Stimulated activated naive B cell treated with anti-CD40 and anti-IgM and Interleukin-4, amounts not matched to agents 10 μg/mL and 1 μg/mL and 100 μg/mL, for 72 hours (primary cell): ENCODE measurements at regions not wholly inside any gene's neighbourhood (a gene's known extent, or its start where the extent isn't known, plus 50 kb on each side); places are given as distances from the start of the nearest gene placed in this dataset.
A peak's percentile ranks its signal among the peaks of the same experiment; 100 is the strongest.
"Not testable (repeated sequence)": the region's sequence is repeated elsewhere in the genome, so short reads cannot be mapped to it uniquely, and the experiment has no call there.

ENCODE experiments used
- ATAC-seq, 2 donors: fragments of 150-1000 bp; cut with Tn5 transposase; replicated peaks; 2 replicates each; pipeline ENCODE4 v1.10.0; 2021; ENCODE audit warnings: moderate library complexity in 1 of 2
- DNase-seq: peaks from one replicate; pipeline ENCODE4 v3.0.0; 2021
- H3K27ac Mint-ChIP-seq: one replicate; pipeline ENCODE4 v1.8.0; 2022; ENCODE audit warnings: mild to moderate bottlenecking, mixed read lengths
- H3K27me3 Mint-ChIP-seq, 2 donors: one replicate each; pipeline ENCODE4 v1.8.0; 2022; ENCODE audit warnings: mixed read lengths in 2 of 2
- H3K36me3 Mint-ChIP-seq, 2 donors: one replicate each; pipeline ENCODE4 v1.8.0; 2022; ENCODE audit warnings: mixed read lengths in 2 of 2, mild to moderate bottlenecking in 1 of 2
- H3K4me1 Mint-ChIP-seq, 2 donors: one replicate each; pipeline ENCODE4 v1.8.0; 2022; ENCODE audit warnings: mixed read lengths in 2 of 2, mild to moderate bottlenecking in 1 of 2
- H3K4me3 Mint-ChIP-seq, 2 donors: one replicate each; pipeline ENCODE4 v1.8.0; 2022; ENCODE audit warnings: mild to moderate bottlenecking in 2 of 2, mixed read lengths in 2 of 2, moderate library complexity in 1 of 2
- H3K9me3 Mint-ChIP-seq, 2 donors: one replicate each; pipeline ENCODE4 v1.8.0; 2022; ENCODE audit warnings: mixed read lengths in 2 of 2, mild to moderate bottlenecking in 1 of 2

DNA sequence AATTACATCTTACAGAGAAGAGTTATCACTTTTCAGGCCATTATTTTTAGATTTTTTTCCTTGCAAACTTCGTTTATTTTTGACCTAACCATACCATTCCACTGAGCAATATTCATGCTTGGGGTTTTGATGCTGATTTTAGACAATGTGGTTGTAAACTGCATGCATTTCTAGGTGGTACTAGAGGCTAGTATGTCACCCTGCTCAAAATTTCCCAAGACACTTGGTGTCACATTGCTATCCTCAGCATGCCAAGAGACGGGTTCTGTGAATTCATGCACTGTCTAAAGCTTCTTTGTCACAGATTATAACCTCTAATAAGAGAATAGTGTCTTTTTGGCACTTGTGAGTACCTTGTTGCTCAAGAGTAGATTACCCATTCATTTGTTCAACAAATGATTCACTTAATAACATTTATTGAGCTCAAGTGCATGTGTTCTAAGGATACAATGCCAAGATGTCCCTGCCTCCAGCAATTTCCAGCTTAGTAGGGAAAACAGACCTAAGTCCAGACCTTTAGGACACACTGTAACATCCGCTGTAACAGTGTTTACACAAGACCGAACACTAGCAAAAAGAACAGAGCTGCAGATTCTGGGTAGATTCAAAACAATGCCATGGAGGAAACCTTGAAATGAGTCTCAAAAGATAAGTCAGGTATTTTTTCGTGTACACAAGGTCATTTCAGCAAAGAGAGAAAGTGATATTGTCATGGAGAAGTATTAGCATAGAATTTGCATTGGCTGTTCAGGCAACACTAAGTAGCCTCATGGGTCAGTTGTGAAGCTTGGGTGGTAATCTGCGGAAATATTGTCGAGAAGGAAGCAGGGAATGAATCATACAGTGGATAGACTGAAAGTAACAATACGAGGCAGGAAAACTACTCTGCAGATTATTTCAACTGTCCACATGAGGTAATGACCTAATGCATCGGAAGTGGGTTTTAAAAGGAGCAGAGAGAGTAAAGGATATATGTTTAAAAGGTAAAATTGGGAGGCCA, 515.1 kb upstream of the ZFP42 start:
- ATAC-seq (no peak), DNase-seq (no peak)
- Mint-ChIP-seq H3K9me3 (peaks cover 6 to 8% of the 10 kb centered on the region in 2 donors), H3K27me3 (no peaks in the 10 kb centered on the region), H3K36me3 (no peaks in the 10 kb centered on the region), H3K4me3 (no peak overlapping the region), H3K27ac (no peak overlapping the region), H3K4me1 (no peaks in the 10 kb centered on the region)

DNA sequence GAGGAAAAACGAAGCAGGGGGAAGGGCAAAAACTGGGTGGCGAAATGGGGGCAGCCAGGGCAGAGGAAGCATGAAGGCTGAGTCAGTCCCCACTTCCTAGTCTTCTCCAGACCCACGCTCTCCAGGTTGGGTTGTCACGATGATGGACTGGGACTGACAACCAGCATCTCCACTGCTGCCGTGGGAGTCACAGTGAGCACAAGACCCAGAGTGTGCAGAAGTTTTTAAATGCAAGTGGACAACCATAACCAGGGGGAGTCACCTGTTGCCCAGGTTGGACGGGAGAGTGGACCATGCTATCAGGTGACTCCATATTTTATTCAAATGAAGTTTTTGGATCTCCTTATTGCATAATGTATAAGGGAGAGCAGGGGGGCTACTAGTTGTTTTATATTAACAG, 511.4 kb upstream of the ZFP42 start:
- no peaks in the 10 kb centered on the region for H3K4me1 Mint-ChIP-seq

DNA sequence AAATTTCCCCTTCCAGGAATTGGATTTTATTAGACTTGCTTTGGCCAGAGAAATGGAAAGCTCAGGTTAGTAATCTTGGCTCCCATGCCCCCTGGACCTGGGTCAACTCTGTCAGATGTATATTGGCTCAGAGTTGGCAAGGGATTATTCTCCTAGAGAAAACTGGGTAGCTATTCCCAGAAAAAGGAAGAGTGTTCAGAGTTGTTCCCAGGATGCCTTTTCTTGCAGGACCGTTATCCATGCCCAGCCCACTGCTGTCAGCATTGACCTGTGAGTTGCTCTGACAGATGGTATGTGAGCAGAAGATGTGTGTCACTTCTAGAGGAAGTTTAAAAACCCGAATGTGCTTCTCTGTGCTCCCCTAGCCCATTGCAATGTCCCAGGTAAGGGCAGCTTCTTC, 509.9 kb upstream of the ZFP42 start:
- DNase-seq (no peak), ATAC-seq (no peak)
- no peak overlapping the region for H3K27ac Mint-ChIP-seq
- H3K36me3 Mint-ChIP-seq: no peaks in the 10 kb centered on the region
- no peaks in the 10 kb centered on the region for H3K27me3 Mint-ChIP-seq
- peaks cover 8 to 13% of the 10 kb centered on the region in 2 donors for H3K9me3 Mint-ChIP-seq
- H3K4me3 Mint-ChIP-seq: no peak overlapping the region
- H3K4me1 Mint-ChIP-seq: no peaks in the 10 kb centered on the region

More for the DNA sequence above, 511.4 kb upstream of the ZFP42 start:
- DNase-seq: no peak
- ATAC-seq: no peak
- Mint-ChIP-seq H3K4me3 (no peak overlapping the region), H3K27ac (no peak overlapping the region), H3K27me3 (no peaks in the 10 kb centered on the region), H3K9me3 (peaks cover 8 to 14% of the 10 kb centered on the region in 2 donors), H3K36me3 (no peaks in the 10 kb centered on the region)

DNA sequence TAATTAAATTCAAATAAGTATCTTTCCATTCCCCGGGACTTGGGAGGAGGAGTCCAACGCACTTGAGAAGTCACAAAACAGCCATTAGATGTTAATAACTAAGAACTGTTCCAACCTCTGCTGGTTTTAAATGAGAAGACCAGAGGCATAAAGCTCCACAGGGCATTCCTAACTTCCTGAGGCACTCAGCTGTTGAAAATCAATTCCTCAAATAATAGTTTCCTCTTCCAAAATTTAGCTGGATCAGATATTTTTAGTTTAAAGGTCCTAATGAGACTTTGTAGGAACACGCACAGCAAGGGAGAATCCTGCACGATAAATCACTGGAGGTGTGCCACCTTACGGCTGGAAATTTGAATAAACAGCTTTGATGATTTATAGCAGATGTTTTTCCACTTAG, 504.3 kb upstream of the ZFP42 start:
- H3K27ac Mint-ChIP-seq: no peak overlapping the region
- H3K27me3 Mint-ChIP-seq: no peaks in the 10 kb centered on the region
- peaks cover 6 to 16% of the 10 kb centered on the region in 2 donors for H3K9me3 Mint-ChIP-seq
- ATAC-seq: no peak
- no peak overlapping the region for H3K4me3 Mint-ChIP-seq
- no peak for DNase-seq
- no peaks in the 10 kb centered on the region for H3K4me1 Mint-ChIP-seq
- no peaks in the 10 kb centered on the region for H3K36me3 Mint-ChIP-seq

DNA sequence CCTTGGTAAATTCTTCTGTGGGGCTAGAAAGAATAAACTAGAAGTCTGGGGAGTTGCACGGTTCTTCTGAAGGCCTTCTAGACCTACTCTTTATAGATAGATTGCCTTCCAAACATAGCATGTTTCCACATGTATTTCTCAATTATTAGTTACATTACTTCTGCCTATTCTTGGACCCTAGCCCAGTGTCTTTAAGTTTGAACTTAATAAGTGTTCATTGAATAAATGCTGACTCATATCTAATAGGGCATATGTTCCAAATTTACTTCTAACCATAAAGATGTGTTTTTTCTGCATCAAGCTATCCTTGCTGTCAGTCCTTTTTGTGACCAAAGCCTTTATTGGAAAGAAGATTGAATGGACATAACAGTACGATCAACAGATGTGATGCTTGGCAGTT, 503.6 kb upstream of the ZFP42 start:
- Mint-ChIP-seq H3K36me3 (no peaks in the 10 kb centered on the region), H3K4me1 (no peaks in the 10 kb centered on the region), H3K4me3 (no peak overlapping the region), H3K27me3 (no peaks in the 10 kb centered on the region), H3K9me3 (peaks cover 6 to 16% of the 10 kb centered on the region in 2 donors), H3K27ac (no peak overlapping the region)
- ATAC-seq: no peak
- no peak for DNase-seq

DNA sequence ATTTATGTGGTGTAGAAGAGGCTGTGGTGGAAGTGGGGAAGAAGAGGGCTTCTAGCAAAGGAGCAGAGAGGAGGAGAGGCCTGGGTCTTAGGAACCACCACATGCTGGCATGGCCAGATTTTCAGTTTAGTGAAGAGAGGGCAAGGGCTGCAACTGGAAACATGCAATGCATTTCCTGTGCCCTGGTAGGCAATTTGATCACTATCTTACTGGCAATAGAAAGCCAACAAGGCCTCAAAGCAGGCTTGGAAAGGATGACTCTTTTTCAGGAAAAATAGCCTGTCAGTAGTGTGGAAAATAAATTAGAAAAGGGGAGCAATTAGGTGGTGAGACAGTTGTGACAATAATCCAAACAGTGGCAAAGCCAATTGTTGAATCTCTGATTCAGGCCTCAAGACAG, 501.9 kb upstream of the ZFP42 start:
- no peaks in the 10 kb centered on the region for H3K27me3 Mint-ChIP-seq
- H3K27ac Mint-ChIP-seq: no peak overlapping the region
- no peaks in the 10 kb centered on the region for H3K4me1 Mint-ChIP-seq
- H3K36me3 Mint-ChIP-seq: no peaks in the 10 kb centered on the region
- H3K9me3 Mint-ChIP-seq: peaks cover 3 to 11% of the 10 kb centered on the region in 2 donors
- no peak for DNase-seq
- ATAC-seq: no peak
- no peak overlapping the region for H3K4me3 Mint-ChIP-seq

DNA sequence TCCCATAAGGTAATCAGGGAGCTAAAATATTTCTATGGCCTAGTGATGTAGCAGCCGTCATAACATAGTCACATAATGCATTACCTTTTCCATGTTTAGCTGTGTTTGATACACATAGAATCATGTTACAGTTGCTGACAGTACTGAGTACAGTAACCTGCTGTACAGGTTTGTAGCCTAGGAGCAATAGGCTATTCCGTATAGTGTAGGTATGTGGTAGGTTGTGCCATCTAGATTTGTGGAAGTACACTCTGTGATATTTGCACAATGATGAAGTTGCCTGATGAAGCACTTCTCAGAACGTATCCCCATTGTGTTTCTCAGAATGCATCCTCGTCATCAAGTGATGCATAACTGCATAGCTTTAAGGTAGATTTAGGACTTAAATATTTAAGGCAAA, 495.6 kb upstream of the ZFP42 start:
- Mint-ChIP-seq H3K36me3 (no peaks in the 10 kb centered on the region), H3K4me3 (no peak overlapping the region), H3K4me1 (no peaks in the 10 kb centered on the region), H3K9me3 (peaks cover 3 to 5% of the 10 kb centered on the region in 2 donors), H3K27ac (no peak overlapping the region), H3K27me3 (no peaks in the 10 kb centered on the region)
- ATAC-seq (no peak), DNase-seq (no peak)

DNA sequence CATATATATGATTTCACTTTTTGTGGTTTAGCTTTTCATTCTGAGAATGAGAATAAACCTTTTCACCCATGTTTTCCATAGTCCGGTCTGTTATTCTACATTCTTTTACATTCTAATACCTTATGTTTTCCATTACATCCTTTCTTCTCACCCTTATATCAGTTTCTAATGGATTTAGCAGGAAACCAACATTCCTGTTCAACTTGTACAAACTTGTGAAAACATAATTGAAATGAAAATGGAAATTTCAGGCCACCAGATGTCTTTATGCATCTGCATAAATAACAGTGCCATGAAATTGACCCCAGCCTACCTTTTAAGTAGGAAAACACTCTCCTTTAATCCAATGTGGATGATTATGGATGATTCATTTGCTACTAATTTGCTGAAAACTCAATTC, 494.8 kb upstream of the ZFP42 start:
- no peak overlapping the region for H3K4me3 Mint-ChIP-seq
- H3K27me3 Mint-ChIP-seq: no peaks in the 10 kb centered on the region
- H3K4me1 Mint-ChIP-seq: no peaks in the 10 kb centered on the region
- ATAC-seq: no peak
- no peak for DNase-seq
- no peak overlapping the region for H3K27ac Mint-ChIP-seq
- H3K9me3 Mint-ChIP-seq: peaks cover 3% of the 10 kb centered on the region in 2 donors
- H3K36me3 Mint-ChIP-seq: no peaks in the 10 kb centered on the region

DNA sequence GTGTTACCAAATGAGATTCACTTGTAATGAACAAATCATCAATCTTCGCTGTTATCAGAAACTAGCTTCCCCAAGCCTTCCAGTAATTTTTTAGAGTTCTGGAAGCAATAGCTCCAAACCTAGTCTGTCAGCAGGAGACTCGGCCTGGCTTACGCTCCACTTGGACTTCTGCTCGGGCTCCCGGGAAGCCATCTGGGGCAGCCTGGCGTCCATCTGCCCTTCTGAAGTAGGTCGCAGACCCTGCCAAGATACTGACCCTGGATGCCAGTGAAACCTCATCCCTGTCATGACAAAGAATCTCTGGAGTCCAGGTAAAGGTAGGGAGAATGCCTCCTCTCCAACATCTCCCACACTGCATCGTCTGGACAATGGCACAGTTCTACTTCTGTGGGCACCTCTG, 493.8 kb upstream of the ZFP42 start:
- Mint-ChIP-seq H3K9me3 (peaks cover 3 to 4% of the 10 kb centered on the region in 2 donors), H3K4me1 (no peaks in the 10 kb centered on the region), H3K36me3 (no peaks in the 10 kb centered on the region), H3K27ac (no peak overlapping the region), H3K4me3 (no peak overlapping the region), H3K27me3 (no peaks in the 10 kb centered on the region)
- ATAC-seq (no peak), DNase-seq (no peak)

DNA sequence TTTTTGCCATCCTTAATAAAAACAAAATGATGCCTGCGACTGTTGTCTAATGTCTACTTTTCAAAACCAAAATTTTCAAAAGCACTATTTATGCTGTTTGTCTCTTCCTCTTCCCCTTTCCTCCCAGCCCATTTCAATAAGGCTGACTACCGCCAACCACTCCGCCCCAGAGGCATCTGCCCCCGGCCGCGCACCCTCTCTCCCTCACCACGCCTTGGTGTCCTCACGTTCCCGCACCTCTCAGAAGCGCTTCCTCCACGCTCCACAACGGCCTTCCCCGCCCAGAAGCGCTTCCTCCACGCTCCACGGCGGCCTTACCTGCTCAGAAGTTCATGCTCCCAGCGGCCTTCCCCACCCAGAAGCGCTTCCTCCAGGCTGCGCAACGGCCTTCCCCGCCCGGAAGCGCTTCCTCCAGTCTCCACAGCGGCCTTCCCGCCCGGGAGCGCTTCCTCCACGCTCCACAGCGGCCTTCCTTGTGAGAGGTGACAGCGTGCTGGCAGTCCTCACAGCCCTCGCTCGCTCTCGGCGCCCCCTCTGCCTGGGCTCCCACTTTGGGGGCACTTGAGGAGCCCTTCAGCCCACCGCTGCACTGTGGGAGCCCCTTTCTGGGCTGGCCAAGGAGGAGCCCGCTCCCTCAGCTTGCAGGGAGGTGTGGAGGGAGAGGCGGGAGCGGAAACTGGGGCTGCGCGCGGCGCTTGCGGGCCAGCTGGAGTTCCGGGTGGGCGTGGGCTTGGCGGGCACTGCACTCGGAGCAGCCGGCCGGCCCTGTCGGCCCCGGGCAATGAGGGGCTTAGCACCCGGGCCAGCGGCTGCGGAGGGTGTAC, 490.4 kb upstream of the ZFP42 start:
- H3K36me3 Mint-ChIP-seq: no peaks in the 10 kb centered on the region
- DNase-seq: no peak
- H3K9me3 Mint-ChIP-seq: peaks cover 7% of the 10 kb centered on the region in 2 donors
- no peaks in the 10 kb centered on the region for H3K27me3 Mint-ChIP-seq
- no peaks in the 10 kb centered on the region for H3K4me1 Mint-ChIP-seq
- ATAC-seq: no peak
- H3K27ac Mint-ChIP-seq: no peak overlapping the region
- peak overlapping the region; percentile 18 to 56 for H3K4me3 Mint-ChIP-seq

DNA sequence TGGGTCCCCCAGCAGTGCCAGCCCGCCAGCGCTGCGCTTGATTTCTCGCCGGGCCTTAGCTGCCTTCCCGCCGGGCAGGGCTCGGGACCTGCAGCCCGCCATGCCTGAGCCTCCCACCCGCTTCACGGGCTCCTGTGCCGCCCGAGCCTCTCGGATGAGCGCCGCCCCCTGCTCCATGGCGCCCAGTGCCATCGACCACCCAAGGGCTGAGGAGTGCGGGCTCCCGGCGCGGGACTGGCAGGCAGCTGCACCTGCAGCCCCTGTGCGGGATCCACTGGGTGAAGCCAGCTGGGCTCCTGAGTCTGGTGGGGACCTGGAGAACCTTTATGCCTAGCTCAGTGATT, 489.8 kb upstream of the ZFP42 start:
- H3K36me3 Mint-ChIP-seq, H3K9me3 Mint-ChIP-seq, H3K4me1 Mint-ChIP-seq, H3K27me3 Mint-ChIP-seq, H3K27ac Mint-ChIP-seq, DNase-seq, H3K4me3 Mint-ChIP-seq, ATAC-seq: not testable (repeated sequence)

DNA sequence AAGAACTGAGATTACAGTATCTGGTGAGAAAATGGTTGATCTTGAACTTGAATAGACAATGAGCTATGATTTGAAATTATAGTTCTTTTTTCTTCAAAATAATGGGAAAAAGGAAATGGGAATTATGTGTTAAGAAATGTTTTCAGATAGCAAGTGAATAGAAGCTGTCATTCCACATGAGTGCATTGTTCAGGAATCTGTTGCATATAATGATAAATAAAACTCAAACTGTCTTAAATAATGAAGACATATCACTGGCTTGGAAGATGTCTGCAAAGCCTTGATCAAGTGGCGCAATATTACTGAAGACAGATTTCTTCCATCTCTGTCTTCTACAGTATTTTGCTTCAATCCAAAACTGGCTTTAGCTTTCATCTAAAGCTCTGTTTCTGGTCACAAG, 479.3 kb upstream of the ZFP42 start:
- no peak for DNase-seq
- ATAC-seq: no peak
- no peak overlapping the region for H3K4me3 Mint-ChIP-seq
- H3K4me1 Mint-ChIP-seq: no peaks in the 10 kb centered on the region
- H3K27me3 Mint-ChIP-seq: no peaks in the 10 kb centered on the region
- peaks cover 5 to 6% of the 10 kb centered on the region in 2 donors for H3K9me3 Mint-ChIP-seq
- no peak overlapping the region for H3K27ac Mint-ChIP-seq
- no peaks in the 10 kb centered on the region for H3K36me3 Mint-ChIP-seq

DNA sequence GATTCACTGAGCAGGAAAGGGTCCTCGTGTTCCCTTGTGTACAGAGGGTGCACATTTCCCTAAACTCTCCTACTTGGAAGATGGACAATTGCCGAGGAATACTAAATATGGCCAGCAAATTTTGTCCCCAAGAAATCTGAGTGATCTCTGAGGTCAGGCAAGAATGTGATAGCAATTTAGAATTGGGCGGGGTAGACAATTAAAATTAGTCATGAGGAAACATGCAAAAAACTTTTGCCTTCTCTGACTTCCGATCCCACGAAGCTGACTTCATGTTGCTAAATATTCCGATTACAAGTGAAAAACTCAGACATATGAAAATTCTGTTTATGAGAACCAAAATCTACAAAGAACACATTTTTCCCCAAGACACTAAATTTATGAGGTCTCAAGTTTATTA, 453.9 kb upstream of the ZFP42 start:
- Mint-ChIP-seq H3K4me3 (no peak overlapping the region), H3K36me3 (no peaks in the 10 kb centered on the region), H3K27ac (no peak overlapping the region), H3K4me1 (no peaks in the 10 kb centered on the region), H3K27me3 (no peaks in the 10 kb centered on the region), H3K9me3 (peaks cover 7 to 15% of the 10 kb centered on the region in 2 donors)
- DNase-seq (no peak), ATAC-seq (no peak)

DNA sequence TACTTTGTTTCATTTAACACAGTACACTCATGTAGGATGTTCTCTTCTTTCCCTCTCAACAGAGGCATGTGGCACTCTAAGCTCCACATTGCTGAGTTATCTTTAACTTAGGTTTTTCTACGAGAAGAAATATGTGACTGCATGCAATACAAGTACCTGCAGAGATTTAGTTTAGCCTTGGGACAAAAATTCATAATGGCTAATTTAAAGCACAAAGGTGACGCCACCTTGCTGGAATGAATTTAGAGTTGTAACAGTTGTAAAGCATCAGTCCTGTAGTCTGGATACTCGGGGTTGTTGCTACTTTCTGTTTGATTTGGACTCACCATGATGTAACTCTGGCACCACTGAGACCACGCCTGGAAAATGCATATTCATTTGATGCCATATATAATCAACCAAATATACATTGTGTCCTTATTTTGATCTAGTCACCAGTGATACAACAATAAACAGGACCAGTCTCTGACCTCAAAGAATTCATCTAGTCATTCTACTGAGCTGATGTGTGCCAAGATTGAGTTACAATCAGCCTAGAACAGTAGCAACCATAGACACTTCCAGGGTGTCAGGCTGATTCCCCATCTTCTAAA, 451.0 kb upstream of the ZFP42 start:
- no peaks in the 10 kb centered on the region for H3K36me3 Mint-ChIP-seq
- no peak overlapping the region for H3K4me3 Mint-ChIP-seq
- H3K4me1 Mint-ChIP-seq: no peaks in the 10 kb centered on the region
- DNase-seq (no peak), ATAC-seq (no peak)
- no peak overlapping the region for H3K27ac Mint-ChIP-seq
- H3K9me3 Mint-ChIP-seq: peaks cover 12 to 16% of the 10 kb centered on the region in 2 donors
- no peaks in the 10 kb centered on the region for H3K27me3 Mint-ChIP-seq
